ENCODE measurements at regions not wholly inside any gene's neighbourhood (a gene's known extent, or its start where the extent isn't known, plus 50 kb on each side); places are given as distances from the start of the nearest gene placed in this dataset.

DNA sequence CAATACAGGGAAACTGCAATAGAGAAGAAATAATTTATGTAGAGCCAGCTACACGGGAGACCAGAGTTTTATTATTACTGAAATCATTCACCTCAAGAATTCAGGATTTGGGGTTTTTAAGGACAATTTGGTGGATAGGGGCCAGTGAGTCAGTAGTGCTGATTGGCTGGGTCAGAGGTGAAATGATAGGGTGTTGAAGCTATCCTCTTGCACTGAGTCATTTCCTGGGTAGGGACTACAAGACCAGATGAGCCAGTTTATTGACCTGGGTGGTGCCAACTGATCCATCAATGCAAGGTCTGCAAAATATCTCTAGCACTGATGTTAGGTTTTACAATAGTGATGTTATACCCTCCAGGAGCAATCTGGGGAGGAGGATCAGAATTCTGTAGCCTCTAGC is 486.3 kb downstream of the LRIG3 start:
- no peak overlapping the region for H3K27ac Mint-ChIP-seq
- H3K79me2 ChIP-seq (ENCODE audit: insufficient read depth, low read length), result no peaks in the 10 kb centered on the region
- no peaks in the 10 kb centered on the region for H4K20me1 ChIP-seq (ENCODE audit: insufficient read depth, low read length)
- H3K4me1 Mint-ChIP-seq, result no peaks in the 10 kb centered on the region
- no peaks in the 10 kb centered on the region for H3K36me3 Mint-ChIP-seq
- TF ChIP-seq CTCF (IDR thresholded peaks at IDR 0.05), result no peak
- H2AFZ ChIP-seq (ENCODE audit: insufficient read depth, low read depth, low read length, poor library complexity, severe bottlenecking), result no peak overlapping the region
- no peaks in the 10 kb centered on the region for H3K36me3 ChIP-seq (replicated peaks in 1 of 2; ENCODE audit: control insufficient read depth in 1 of 2, insufficient read depth in 2 of 2, low read length in 2 of 2)
- no peak overlapping the region for H3K4me3 Mint-ChIP-seq
- H3K4me3 ChIP-seq (replicated peaks in 1 of 3; ENCODE audit: low read depth in 2 of 3, low read length in 3 of 3), result no peak overlapping the region
- H3K27me3 ChIP-seq (ENCODE audit: control insufficient read depth in 2 of 2, insufficient read depth in 2 of 2, low read length in 2 of 2), result no peaks in the 10 kb centered on the region
- H3K27me3 Mint-ChIP-seq (ENCODE audit: low read depth in 3 of 3), result peaks cover 0 to 4% (median 0%) of the 10 kb centered on the region in 3 donors
- no peaks in the 10 kb centered on the region for H3K4me1 ChIP-seq (ENCODE audit: control insufficient read depth in 1 of 2, insufficient read depth in 2 of 2, low read length in 2 of 2)
- H3K9ac ChIP-seq (ENCODE audit: insufficient read depth, low read length, poor library complexity, severe bottlenecking), result no peak overlapping the region
- DNase-seq, result no peak
- H3K4me2 ChIP-seq (replicated peaks; ENCODE audit: extremely low read depth, low read length, poor library complexity, severe bottlenecking), result no peak overlapping the region
- H3K27ac ChIP-seq (ENCODE audit: low read depth in 1 of 2, low read length in 2 of 2), result no peak overlapping the region
- intact Hi-C loops (cut with micrococcal nuclease), result no loop called here
- no CpG with 5 or more reads among the region's 1 CpG for WGBS (ENCODE audit: insufficient coverage)
- H3K9me3 ChIP-seq (replicated peaks in 1 of 2; ENCODE audit: control insufficient read depth in 1 of 2, insufficient read depth in 1 of 2, low read length in 2 of 2), result no peaks in the 10 kb centered on the region
- peaks cover 0 to 1% (median 0%) of the 10 kb centered on the region in 7 donors for H3K9me3 Mint-ChIP-seq

DNA sequence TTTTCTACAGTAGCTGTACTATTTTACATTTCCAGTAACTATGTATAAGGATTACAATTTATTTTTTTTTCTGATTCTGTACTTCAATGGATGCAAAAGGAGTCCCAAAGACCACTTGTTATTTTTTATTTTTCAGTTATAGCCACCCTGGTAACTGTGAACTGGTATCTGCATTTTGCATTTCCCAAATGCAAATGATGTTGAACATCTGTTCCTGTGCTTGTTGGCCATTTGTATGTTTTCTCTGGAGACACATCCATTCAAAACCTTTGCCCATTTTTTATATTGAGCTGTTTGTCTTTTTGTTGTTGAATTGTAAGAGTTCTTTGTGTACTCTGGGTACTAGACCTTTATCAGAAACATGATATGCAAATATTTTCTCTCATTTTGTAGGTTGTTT is 485.6 kb downstream of the LRIG3 start:
- Histone ChIP-seq H3K79me2 (ENCODE audit: insufficient read depth, low read length) (no peaks in the 10 kb centered on the region), H3K4me2 (replicated peaks; ENCODE audit: extremely low read depth, low read length, poor library complexity, severe bottlenecking) (no peak overlapping the region), H3K27me3 (ENCODE audit: control insufficient read depth in 2 of 2, insufficient read depth in 2 of 2, low read length in 2 of 2) (no peaks in the 10 kb centered on the region), H3K9ac (ENCODE audit: insufficient read depth, low read length, poor library complexity, severe bottlenecking) (no peak overlapping the region), H4K20me1 (ENCODE audit: insufficient read depth, low read length) (no peaks in the 10 kb centered on the region), H2AFZ (ENCODE audit: insufficient read depth, low read depth, low read length, poor library complexity, severe bottlenecking) (no peak overlapping the region), H3K4me3 (replicated peaks in 1 of 3; ENCODE audit: low read depth in 2 of 3, low read length in 3 of 3) (no peak overlapping the region), H3K9me3 (replicated peaks in 1 of 2; ENCODE audit: control insufficient read depth in 1 of 2, insufficient read depth in 1 of 2, low read length in 2 of 2) (no peaks in the 10 kb centered on the region), H3K27ac (ENCODE audit: low read depth in 1 of 2, low read length in 2 of 2) (no peak overlapping the region), H3K36me3 (replicated peaks in 1 of 2; ENCODE audit: control insufficient read depth in 1 of 2, insufficient read depth in 2 of 2, low read length in 2 of 2) (no peaks in the 10 kb centered on the region), H3K4me1 (ENCODE audit: control insufficient read depth in 1 of 2, insufficient read depth in 2 of 2, low read length in 2 of 2) (no peaks in the 10 kb centered on the region)
- intact Hi-C loops (cut with micrococcal nuclease), result no loop called here
- no peak for TF ChIP-seq CTCF (IDR thresholded peaks at IDR 0.05)
- Mint-ChIP-seq H3K4me3 (no peak overlapping the region), H3K36me3 (no peaks in the 10 kb centered on the region), H3K4me1 (no peaks in the 10 kb centered on the region), H3K27me3 (ENCODE audit: low read depth in 3 of 3) (peaks cover 0 to 4% (median 0%) of the 10 kb centered on the region in 3 donors), H3K9me3 (peaks cover 0 to 1% (median 0%) of the 10 kb centered on the region in 7 donors), H3K27ac (no peak overlapping the region)
- no peak for DNase-seq

All from CD14-positive monocyte (primary cell).